Gastroesophageal sphincter (tissue), 3 donors: ENCODE measurements at regions not wholly inside any gene's neighbourhood (a gene's known extent, or its start where the extent isn't known, plus 50 kb on each side); places are given as distances from the start of the nearest gene placed in this dataset.

Source experiments
- CTCF ChIP-seq, 4 experiments: fragments of 200-600 bp in 2 of 4; fragments of 450-650 bp in 2 of 4; sonication (generic) in 1 of 4; IDR thresholded peaks; one replicate each; pipeline ENCODE4 v1.5.1; 2017 to 2019; ENCODE audit warnings: antibody characterized with exemption in 4 of 4, mild to moderate bottlenecking in 2 of 4, moderate library complexity in 2 of 4
- EP300 ChIP-seq: sonication (generic); formaldehyde crosslinking; IDR thresholded peaks from one replicate; pipeline ENCODE4 v1.6.1; 2017; ENCODE audit warnings: antibody characterized with exemption, mild to moderate bottlenecking
- POLR2A ChIP-seq, 2 donors: fragments of 450-650 bp; IDR thresholded peaks; one replicate each; pipeline ENCODE4 v1.6.1; 2017; ENCODE audit warnings: antibody characterized with exemption in 2 of 2, mild to moderate bottlenecking in 2 of 2, moderate library complexity in 1 of 2
- POLR2AphosphoS5 ChIP-seq: sonication (generic); formaldehyde crosslinking; IDR thresholded peaks from one replicate; pipeline ENCODE4 v1.6.1; 2017; ENCODE audit warnings: antibody characterized with exemption

GRCh38 chr20:60395991-60396390 lies 437.8 kb downstream of the CDH26 start:
- TF ChIP-seq CTCF (IDR thresholded peaks at IDR 0.05): no peak
- no peak for TF ChIP-seq POLR2A (IDR thresholded peaks at IDR 0.05)
- TF ChIP-seq EP300: no peak
- TF ChIP-seq POLR2AphosphoS5: no peak
